ENCODE measurements at regions not wholly inside any gene's neighbourhood (a gene's known extent, or its start where the extent isn't known, plus 50 kb on each side); places are given as distances from the start of the nearest gene placed in this dataset.

GRCh38 chr11:95536047-95536690, 253.4 kb downstream of the FAM76B start:
- TF ChIP-seq CTCF (IDR thresholded peaks at IDR 0.05; ENCODE audit: poor library complexity) (no peak), EZH2 (IDR thresholded peaks at IDR 0.05; ENCODE audit: borderline replicate concordance) (no peak), EZH2phosphoT487 (IDR thresholded peaks at IDR 0.05; ENCODE audit: low read depth, severe bottlenecking, unreplicated experiment) (no peak)
